Stimulated activated CD8-positive, alpha-beta memory T cell treated with anti-CD3 and anti-CD28 coated beads, Interleukin-12 subunit alpha, Interleukin-12 subunit beta, amount 100 ng/mL, for 24 hours (primary cell): ENCODE measurements at regions not wholly inside any gene's neighbourhood (a gene's known extent, or its start where the extent isn't known, plus 50 kb on each side); places are given as distances from the start of the nearest gene placed in this dataset.

Experiments
- DNase-seq: peaks from one replicate; pipeline ENCODE4 v3.0.0-alpha.2; 2020; ENCODE audit errors: extremely low read depth

- DNase-seq: no peak
Observed at GRCh38 chr15:96019114-96019513, 311.4 kb upstream of the NR2F2 start.

DNA sequence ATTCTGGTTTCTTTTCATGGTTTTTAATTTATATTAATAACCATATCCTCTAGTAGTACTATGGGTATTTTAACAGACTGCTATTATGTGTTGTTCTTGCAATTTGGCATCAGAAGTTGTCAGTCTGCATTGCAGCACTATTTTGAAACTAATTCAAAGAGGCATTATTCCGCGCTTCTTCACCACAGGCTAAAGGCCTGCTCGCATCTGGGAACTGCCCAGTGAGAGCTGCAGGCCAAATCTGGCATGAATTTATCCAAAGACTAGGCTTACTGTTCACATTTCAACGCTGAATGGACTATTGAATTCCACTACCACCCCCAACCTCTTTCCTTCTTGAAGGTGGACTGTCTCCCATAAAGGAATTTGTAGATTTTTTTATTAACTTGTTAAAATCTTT lies 310.4 kb upstream of the NR2F2 start:
- DNase-seq: no peak

GRCh38 chr15:96020797-96021196 lies 309.7 kb upstream of the NR2F2 start:
- no peak for DNase-seq

- no peak for DNase-seq
Observed at GRCh38 chr15:96023081-96023480, 307.4 kb upstream of the NR2F2 start.

DNA sequence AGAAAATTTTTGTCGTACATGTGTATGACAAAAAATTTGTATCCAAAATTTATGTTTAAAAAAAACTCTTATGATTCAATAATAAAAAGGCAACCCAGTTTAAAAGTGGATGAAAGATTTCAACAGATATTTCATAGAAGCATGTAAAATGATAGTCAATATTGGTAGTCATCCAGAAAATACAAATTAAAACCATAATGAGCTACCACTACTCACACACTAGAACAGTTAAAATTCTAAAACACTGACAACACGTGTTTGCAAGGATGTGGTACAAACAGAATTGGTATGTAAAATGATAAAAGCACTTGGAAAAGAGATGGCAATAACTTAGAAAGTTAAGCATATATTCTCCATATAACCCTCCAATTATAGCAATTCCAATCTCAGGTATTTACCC lies 303.0 kb upstream of the NR2F2 start:
- DNase-seq: no peak

DNA sequence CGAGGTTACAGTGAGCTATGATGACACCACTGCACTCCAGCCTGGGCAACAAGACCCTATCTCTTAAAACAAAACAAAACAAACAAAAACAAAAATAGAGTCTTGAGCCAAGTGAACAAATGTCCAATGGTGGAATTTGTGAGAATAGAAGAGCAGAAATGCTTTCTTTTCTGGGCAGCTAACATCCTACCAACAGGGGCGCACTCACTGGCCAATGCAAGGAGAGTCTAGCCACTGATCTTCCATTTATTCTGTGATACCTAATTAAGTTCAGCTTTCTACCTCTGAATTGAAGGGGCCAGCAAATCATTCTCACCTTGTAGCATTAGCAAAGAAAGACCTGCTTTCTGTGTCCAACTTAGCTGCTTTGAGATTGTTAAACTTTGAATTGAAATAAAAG lies 301.9 kb upstream of the NR2F2 start:
- no peak for DNase-seq

DNA sequence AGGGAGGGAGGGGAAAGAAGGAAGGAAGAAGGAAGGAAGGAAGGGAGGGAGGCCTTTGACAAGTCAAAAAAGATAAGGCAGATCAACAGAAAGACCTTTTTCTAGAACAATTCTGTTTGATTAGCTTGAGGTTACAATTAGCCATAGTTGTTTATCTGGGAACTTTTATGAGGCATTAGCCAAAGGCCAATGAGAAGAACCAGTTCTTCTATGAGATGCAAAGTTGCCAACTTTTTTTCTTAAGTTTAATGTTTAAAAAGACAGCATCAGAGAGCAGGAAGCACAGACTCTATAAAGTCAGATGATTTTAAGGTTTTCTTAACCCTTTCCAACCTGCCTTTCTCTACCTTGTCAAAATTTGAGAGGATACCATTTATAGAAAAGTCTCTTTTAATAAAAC lies 301.3 kb upstream of the NR2F2 start:
- DNase-seq: no peak

DNA sequence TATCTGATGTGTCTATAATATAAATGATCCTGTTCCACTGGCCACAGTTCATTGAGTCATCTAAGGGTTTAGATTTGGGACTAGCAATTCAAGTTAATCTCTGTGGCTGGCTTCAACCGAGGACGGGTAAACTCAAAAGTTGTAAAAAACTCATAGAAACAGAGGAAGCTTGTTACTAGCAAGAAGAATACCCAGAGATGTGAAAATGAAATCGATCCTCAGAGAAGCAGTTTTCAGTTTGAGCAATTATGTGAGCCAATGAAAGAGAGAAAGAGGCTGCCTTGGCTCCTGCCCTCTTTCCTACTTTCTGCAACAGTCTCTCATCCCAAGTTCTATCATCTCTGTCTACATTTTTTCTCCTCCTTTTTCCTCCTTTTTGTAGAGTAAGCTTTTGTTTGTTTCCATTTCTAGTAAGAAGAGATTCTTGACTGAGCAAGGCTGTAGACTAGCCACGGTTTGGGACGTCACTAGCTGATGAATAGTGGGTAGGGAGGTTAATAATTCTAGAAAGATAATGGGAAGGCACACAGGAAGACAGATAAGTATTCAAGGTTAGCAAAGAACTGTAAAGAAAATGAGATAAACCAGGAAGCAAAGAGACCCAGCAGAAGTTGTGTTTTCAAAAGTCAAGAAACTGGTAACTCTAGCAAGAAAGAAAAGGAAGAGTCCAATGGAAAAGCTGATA lies 298.9 kb upstream of the NR2F2 start:
- DNase-seq: no peak

DNA sequence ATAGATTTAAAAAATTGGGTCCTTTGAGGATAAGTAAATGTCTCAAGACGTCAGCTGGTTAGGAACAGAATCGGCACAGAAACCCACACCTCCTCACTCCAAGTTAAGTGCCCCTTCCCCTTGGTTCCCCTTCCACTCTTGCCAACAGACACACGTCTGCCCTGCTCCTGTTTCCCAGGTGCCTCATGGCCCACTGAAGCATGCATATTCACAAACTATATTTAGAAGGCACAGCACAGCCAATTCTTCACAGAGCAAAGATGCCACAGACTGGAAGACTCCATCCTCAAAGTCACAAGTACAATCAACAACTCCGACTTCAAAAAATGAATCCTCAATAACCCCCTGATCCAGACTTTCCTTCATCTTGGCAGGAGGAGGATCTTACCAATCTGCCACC lies 295.4 kb upstream of the NR2F2 start:
- no peak for DNase-seq

DNA sequence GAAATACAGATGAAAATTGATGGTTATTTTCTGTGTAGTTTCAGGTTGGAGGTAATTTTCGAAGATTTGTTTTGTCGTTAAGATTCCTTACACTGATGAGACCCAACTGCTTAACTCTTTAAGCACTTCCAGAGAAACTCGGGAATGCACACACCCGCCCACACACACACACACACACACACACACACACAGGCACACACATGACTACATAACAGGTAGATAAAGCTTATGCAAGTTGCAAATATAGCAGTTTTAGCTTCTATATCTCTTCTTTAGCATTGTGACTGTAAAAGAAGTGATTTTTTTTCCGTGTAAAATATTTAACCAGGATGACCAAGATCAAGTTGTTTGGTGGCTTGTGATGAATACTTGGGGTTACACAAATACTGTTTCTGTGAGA lies 294.9 kb upstream of the NR2F2 start:
- no peak for DNase-seq

GRCh38 chr15:96037584-96037983 lies 292.9 kb upstream of the NR2F2 start:
- no peak for DNase-seq

- no peak for DNase-seq
Observed at GRCh38 chr15:96038131-96038530, 292.4 kb upstream of the NR2F2 start.

GRCh38 chr15:96038650-96039049 lies 291.9 kb upstream of the NR2F2 start:
- no peak for DNase-seq

GRCh38 chr15:96041982-96042733 lies 288.3 kb upstream of the NR2F2 start:
- no peak for DNase-seq

- no peak for DNase-seq
Observed at GRCh38 chr15:96042734-96043224, 287.7 kb upstream of the NR2F2 start.

- DNase-seq: no peak
Observed at GRCh38 chr15:96043591-96044171, 286.8 kb upstream of the NR2F2 start.

GRCh38 chr15:96046620-96047240 lies 283.8 kb upstream of the NR2F2 start:
- no peak for DNase-seq

DNA sequence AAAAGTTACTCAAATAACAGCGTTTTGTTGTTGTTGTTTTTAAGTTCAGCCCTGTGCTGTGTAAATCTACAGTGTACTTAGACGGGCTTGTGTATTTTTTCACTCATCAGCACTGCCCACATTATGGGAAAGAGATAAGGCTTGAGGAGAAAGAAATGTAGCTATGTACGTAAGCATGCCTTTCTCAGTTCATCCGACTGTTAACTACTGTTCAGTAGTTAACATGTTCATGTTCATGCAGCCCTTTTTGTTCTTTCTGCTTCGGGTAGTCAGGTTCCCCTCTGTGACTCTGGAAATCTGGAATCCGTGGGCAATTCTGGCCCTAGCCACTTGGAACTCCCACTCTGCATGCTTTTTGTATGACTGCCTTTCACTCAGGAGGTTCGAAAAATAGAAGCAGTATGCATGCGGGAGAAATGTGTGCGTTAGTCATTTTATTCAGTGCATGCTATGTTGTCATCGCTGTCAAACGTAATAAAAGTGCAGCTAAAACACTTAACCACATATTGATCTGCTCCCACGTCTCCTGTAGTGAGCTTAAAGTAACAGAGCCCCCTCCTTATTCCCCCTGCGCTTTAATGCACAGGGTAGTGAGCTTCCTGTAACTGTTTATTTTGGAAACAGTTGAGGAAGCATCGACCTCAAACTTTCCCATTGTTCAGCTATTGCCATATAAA lies 283.1 kb upstream of the NR2F2 start:
- DNase-seq: no peak

DNA sequence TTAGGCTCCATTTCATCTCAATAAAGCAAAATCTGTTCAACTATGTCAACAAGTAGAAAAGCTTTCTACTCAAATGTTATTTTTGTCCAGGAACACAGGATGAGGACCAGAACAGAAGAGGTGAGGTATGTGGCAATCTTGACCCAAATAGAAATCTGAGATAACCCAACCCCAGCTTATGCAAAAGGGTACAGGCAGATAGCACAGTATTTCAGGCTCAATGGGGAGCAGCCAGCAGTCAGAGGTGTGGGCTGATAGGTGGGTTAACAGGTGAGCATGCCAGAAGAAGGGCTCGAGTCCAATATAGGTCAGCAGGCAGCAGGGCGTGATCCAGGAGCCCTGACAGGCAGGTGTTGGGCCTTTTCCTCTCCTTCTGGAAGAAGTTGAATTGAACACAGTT lies 281.2 kb upstream of the NR2F2 start:
- no peak for DNase-seq

DNA sequence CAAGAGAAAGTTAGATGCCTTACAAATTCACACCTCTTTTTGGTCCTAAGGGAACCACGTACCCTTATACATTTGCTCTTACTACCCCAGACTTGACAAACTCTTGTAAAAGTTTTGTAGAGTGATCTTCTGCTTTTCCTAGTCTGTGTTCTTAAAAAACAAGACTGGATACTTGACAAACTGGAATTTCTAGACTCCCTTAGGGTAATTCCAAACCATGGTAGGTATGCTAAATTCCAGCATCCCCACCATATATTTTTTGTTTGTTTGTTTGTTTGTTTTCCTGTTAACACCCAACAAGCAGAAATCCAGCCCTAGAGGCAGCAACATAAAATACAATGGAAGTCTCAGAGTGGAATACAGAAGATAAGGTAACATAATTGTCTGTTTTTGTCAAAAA lies 280.7 kb upstream of the NR2F2 start:
- DNase-seq: no peak

DNA sequence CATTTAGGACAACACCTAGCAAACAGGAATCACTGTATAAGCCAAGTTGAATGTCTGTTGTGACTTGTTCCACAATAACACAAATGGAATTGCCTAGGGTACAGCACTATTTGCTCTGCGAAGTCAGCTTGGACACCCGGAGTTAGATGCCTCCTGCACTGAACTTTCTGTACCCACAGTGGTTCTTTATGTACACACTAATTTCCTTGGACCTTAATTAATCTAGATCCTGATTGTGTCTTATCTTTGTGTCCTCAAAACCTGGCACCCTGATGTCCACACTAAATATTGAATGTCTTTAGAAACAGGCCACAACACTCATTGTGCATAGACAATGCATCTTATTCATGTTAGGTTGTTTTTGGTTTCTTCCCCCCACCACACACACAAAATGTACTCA lies 278.9 kb upstream of the NR2F2 start:
- DNase-seq: no peak

- no peak for DNase-seq
Observed at GRCh38 chr15:96052154-96052553, 278.3 kb upstream of the NR2F2 start.
